HL-60 (cell line): ENCODE measurements at regions not wholly inside any gene's neighbourhood (a gene's known extent, or its start where the extent isn't known, plus 50 kb on each side); places are given as distances from the start of the nearest gene placed in this dataset.

ENCODE experiments used
- DNase-seq, 2 experiments: peaks; one replicate each; pipeline ENCODE4 v3.0.0-alpha.2; 2010 to 2020; ENCODE audit warnings: low read depth in 1 of 2, low spot score in 1 of 2
- H3K27ac ChIP-seq: fragments of 250-450 bp; sonication (Bioruptor Pico); replicated peaks from 2 replicates; pipeline ENCODE4 v1.5.1; 2020; ENCODE audit warnings: mild to moderate bottlenecking, moderate library complexity
- H3K27me3 ChIP-seq: fragments of 250-450 bp; sonication (Bioruptor Pico); 2 replicates; pipeline ENCODE4 v1.5.1; 2021; ENCODE audit warnings: mild to moderate bottlenecking, moderate library complexity; ENCODE audit not compliant: insufficient read depth, poor library complexity, severe bottlenecking
- H3K4me3 ChIP-seq: replicated peaks from 2 replicates; pipeline ENCODE4 v1.5.1; 2011; ENCODE audit warnings: mild to moderate bottlenecking, control low read depth, low read length; ENCODE audit not compliant: insufficient read depth
- GABPA ChIP-seq: IDR thresholded peaks from 2 replicates; pipeline ENCODE4 v1.6.1; 2012; ENCODE audit warnings: low read depth
- POLR2AphosphoS5 ChIP-seq: IDR thresholded peaks from 2 replicates; pipeline ENCODE4 v1.6.1; 2012; ENCODE audit warnings: low read depth
- REST ChIP-seq: IDR thresholded peaks from 2 replicates; pipeline ENCODE4 v1.6.1; 2012; ENCODE audit warnings: low read depth; ENCODE audit not compliant: insufficient replicate concordance
- SPI1 ChIP-seq: IDR thresholded peaks from 2 replicates; pipeline ENCODE4 v1.6.1; 2012; ENCODE audit warnings: low read depth, mild to moderate bottlenecking, borderline replicate concordance
- TF ChIP-seq, protein P1 (sequence below): IDR thresholded peaks from one replicate; pipeline ENCODE4 v1.5.1; 2011; ENCODE audit warnings: low read length, control low read depth, inconsistent platforms; ENCODE audit not compliant: insufficient read depth

GRCh38 chr21:22223385-22223784, 1225.2 kb downstream of the NCAM2 start:
- Histone ChIP-seq H3K27ac (no peak overlapping the region), H3K4me3 (no peak overlapping the region), H3K27me3 (no peaks in the 10 kb centered on the region)
- DNase-seq = no peak
- no peak for TF ChIP-seq REST
- TF ChIP-seq POLR2AphosphoS5 = no peak
- no peak for TF ChIP-seq GABPA
- no peak for TF ChIP-seq SPI1
- TF ChIP-seq, protein P1, sequence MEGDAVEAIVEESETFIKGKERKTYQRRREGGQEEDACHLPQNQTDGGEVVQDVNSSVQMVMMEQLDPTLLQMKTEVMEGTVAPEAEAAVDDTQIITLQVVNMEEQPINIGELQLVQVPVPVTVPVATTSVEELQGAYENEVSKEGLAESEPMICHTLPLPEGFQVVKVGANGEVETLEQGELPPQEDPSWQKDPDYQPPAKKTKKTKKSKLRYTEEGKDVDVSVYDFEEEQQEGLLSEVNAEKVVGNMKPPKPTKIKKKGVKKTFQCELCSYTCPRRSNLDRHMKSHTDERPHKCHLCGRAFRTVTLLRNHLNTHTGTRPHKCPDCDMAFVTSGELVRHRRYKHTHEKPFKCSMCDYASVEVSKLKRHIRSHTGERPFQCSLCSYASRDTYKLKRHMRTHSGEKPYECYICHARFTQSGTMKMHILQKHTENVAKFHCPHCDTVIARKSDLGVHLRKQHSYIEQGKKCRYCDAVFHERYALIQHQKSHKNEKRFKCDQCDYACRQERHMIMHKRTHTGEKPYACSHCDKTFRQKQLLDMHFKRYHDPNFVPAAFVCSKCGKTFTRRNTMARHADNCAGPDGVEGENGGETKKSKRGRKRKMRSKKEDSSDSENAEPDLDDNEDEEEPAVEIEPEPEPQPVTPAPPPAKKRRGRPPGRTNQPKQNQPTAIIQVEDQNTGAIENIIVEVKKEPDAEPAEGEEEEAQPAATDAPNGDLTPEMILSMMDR = no peak

GRCh38 chr21:22224261-22224660, 1226.1 kb downstream of the NCAM2 start:
- Histone ChIP-seq H3K4me3 (no peak overlapping the region), H3K27ac (no peak overlapping the region), H3K27me3 (no peaks in the 10 kb centered on the region)
- TF ChIP-seq, protein P1 = no peak
- 0 out of 2 replicates have a peak, but pooled peaks have one; percentile 4 for TF ChIP-seq SPI1
- no peak for DNase-seq

DNA sequence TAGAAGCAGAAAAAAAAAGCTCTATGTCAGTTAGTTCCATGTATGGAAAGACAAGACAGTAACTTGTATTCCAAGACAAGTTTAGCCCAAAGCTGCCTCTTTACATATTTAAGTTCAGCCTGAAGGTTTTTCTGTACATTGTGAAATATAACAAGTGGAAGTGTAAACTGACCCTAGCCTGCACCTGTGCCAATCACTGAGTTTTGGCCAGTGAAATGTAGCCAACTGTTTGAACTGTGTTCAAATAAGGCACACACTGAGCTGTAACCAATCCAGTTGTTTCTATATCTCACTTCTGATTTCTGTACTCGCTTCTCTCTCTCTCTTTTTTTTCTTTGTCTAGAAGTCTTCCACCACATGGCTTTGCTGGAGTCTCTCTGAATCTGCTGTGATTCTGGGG, 1227.1 kb downstream of the NCAM2 start:
- TF ChIP-seq POLR2AphosphoS5 (no peak), SPI1 (no peak), REST (no peak), GABPA (no peak)
- TF ChIP-seq, protein P1 = no peak
- DNase-seq = no peak
- Histone ChIP-seq H3K27ac (no peak overlapping the region), H3K4me3 (no peak overlapping the region), H3K27me3 (no peaks in the 10 kb centered on the region)

DNA sequence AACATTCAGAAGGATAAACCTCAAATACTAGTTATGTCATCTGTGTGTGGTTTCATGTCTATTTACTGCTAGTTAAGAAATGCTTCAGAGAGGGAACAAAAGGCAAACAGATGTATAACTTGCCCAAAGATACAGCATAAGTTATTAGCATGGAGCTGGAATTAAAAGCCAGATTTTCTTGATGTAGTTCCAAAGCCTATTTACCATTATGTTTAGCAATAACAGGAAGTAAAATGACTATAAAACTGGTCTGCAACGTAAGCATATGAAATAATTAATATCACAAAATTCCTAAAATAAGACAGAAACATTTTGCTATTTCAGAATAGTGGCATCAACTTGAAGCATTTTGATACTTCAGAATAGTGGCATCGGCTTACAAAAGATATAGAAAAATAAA, 1232.8 kb downstream of the NCAM2 start:
- TF ChIP-seq REST (no peak), POLR2AphosphoS5 (no peak), SPI1 (no peak), GABPA (no peak)
- TF ChIP-seq, protein P1 = no peak
- DNase-seq = no peak

More for the DNA sequence above, 1232.8 kb downstream of the NCAM2 start:
- no peak overlapping the region for H3K4me3 ChIP-seq
- no peaks in the 10 kb centered on the region for H3K27me3 ChIP-seq
- no peak overlapping the region for H3K27ac ChIP-seq
